ENCODE measurements at regions not wholly inside any gene's neighbourhood (a gene's known extent, or its start where the extent isn't known, plus 50 kb on each side); places are given as distances from the start of the nearest gene placed in this dataset.

- CTCF ChIA-PET: no interaction called here
- POLR2A ChIA-PET (ENCODE audit: unreplicated experiment): no interaction called here
- Histone ChIP-seq H3K4me3 (ENCODE audit: low read length) (no peak overlapping the region), H3K27me3 (ENCODE audit: low read length) (no peaks in the 10 kb centered on the region), H3K4me1 (ENCODE audit: insufficient read depth, low read length) (no peaks in the 10 kb centered on the region), H2AFZ (ENCODE audit: low read length) (no peak overlapping the region), H3K36me3 (ENCODE audit: low read depth, low read length) (no peaks in the 10 kb centered on the region), H3K9me3 (ENCODE audit: low read length) (no peaks in the 10 kb centered on the region), H3K79me2 (ENCODE audit: low read length) (no peaks in the 10 kb centered on the region), H3F3A (ENCODE audit: low read length, unreplicated experiment) (no peaks in the 10 kb centered on the region), H3K4me2 (ENCODE audit: low read length) (no peak overlapping the region), H3K9me2 (replicated peaks; ENCODE audit: low read length) (no peaks in the 10 kb centered on the region), H4K20me1 (ENCODE audit: low read length) (no peaks in the 10 kb centered on the region), H3K27ac (ENCODE audit: low read length) (no peak overlapping the region), H3K9ac (ENCODE audit: low read length) (no peak overlapping the region)
- BruUV-seq (replicated peaks): no TSS peak
- no peak for ATAC-seq
- no peak for DNase-seq
- intact Hi-C loops (cut with micrococcal nuclease): no loop called here
- TF ChIP-seq EZH2 (IDR thresholded peaks at IDR 0.05; ENCODE audit: low read length, unreplicated experiment) (no peak), EZH2phosphoT487 (IDR thresholded peaks at IDR 0.05; ENCODE audit: borderline replicate concordance, low read length) (no peak), CTCF (conservative IDR thresholded peaks at IDR 0.05; ENCODE audit: low read depth, low read length) (no peak)
These were observed 94.1 kb upstream of the ZNF804A start for GRCh38 chr2:184504252-184504651.

- no TSS peak for BruUV-seq (replicated peaks)
- Histone ChIP-seq H3K9ac (ENCODE audit: low read length) (no peak overlapping the region), H3K4me1 (ENCODE audit: insufficient read depth, low read length) (no peaks in the 10 kb centered on the region), H3K4me3 (ENCODE audit: low read length) (no peak overlapping the region), H3K79me2 (ENCODE audit: low read length) (no peaks in the 10 kb centered on the region), H2AFZ (ENCODE audit: low read length) (no peak overlapping the region), H3K9me2 (replicated peaks; ENCODE audit: low read length) (no peaks in the 10 kb centered on the region), H4K20me1 (ENCODE audit: low read length) (no peaks in the 10 kb centered on the region), H3K27me3 (ENCODE audit: low read length) (no peaks in the 10 kb centered on the region), H3K9me3 (ENCODE audit: low read length) (no peaks in the 10 kb centered on the region), H3F3A (ENCODE audit: low read length, unreplicated experiment) (no peaks in the 10 kb centered on the region), H3K36me3 (ENCODE audit: low read depth, low read length) (no peaks in the 10 kb centered on the region), H3K27ac (ENCODE audit: low read length) (no peak overlapping the region), H3K4me2 (ENCODE audit: low read length) (no peak overlapping the region)
- TF ChIP-seq EZH2 (IDR thresholded peaks at IDR 0.05; ENCODE audit: low read length, unreplicated experiment): no peak
- TF ChIP-seq CTCF (conservative IDR thresholded peaks at IDR 0.05; ENCODE audit: low read depth, low read length): no peak
- no peak for TF ChIP-seq EZH2phosphoT487 (IDR thresholded peaks at IDR 0.05; ENCODE audit: borderline replicate concordance, low read length)
- ATAC-seq: no peak
- ChIA-PET POLR2A (ENCODE audit: unreplicated experiment) (no interaction called here), CTCF (no interaction called here)
- intact Hi-C loops (cut with micrococcal nuclease): no loop called here
- no peak for DNase-seq
These were observed 91.1 kb upstream of the ZNF804A start for GRCh38 chr2:184507254-184507653.

GRCh38 chr2:184517402-184517801 lies 80.9 kb upstream of the ZNF804A start:
- no peak overlapping the region for H3K27ac ChIP-seq (ENCODE audit: low read length)
- H3K27me3 ChIP-seq (ENCODE audit: low read length): no peaks in the 10 kb centered on the region
- H3K4me3 ChIP-seq (ENCODE audit: low read length): no peak overlapping the region
- no peaks in the 10 kb centered on the region for H3K9me2 ChIP-seq (replicated peaks; ENCODE audit: low read length)
- TF ChIP-seq CTCF (conservative IDR thresholded peaks at IDR 0.05; ENCODE audit: low read depth, low read length) (no peak), EZH2 (IDR thresholded peaks at IDR 0.05; ENCODE audit: low read length, unreplicated experiment) (no peak), EZH2phosphoT487 (IDR thresholded peaks at IDR 0.05; ENCODE audit: borderline replicate concordance, low read length) (no peak)
- H3K79me2 ChIP-seq (ENCODE audit: low read length): no peaks in the 10 kb centered on the region
- BruUV-seq (replicated peaks): no TSS peak
- intact Hi-C loops (cut with micrococcal nuclease): no loop called here
- no peak overlapping the region for H2AFZ ChIP-seq (ENCODE audit: low read length)
- no peak for DNase-seq
- no peak overlapping the region for H3K9ac ChIP-seq (ENCODE audit: low read length)
- no peaks in the 10 kb centered on the region for H3F3A ChIP-seq (ENCODE audit: low read length, unreplicated experiment)
- H3K9me3 ChIP-seq (ENCODE audit: low read length): no peaks in the 10 kb centered on the region
- H3K36me3 ChIP-seq (ENCODE audit: low read depth, low read length): no peaks in the 10 kb centered on the region
- no peaks in the 10 kb centered on the region for H4K20me1 ChIP-seq (ENCODE audit: low read length)
- ChIA-PET CTCF (no interaction called here), POLR2A (ENCODE audit: unreplicated experiment) (interaction anchor here (0.6 kb wide), 1 partner anchor 1744 kb away, joined by 4 read pairs; no protein-coding TSS in a partner anchor)
- no peak overlapping the region for H3K4me2 ChIP-seq (ENCODE audit: low read length)
- no peak for ATAC-seq
- H3K4me1 ChIP-seq (ENCODE audit: insufficient read depth, low read length): no peaks in the 10 kb centered on the region
